ENCODE measurements at regions not wholly inside any gene's neighbourhood (a gene's known extent, or its start where the extent isn't known, plus 50 kb on each side); places are given as distances from the start of the nearest gene placed in this dataset.

DNA sequence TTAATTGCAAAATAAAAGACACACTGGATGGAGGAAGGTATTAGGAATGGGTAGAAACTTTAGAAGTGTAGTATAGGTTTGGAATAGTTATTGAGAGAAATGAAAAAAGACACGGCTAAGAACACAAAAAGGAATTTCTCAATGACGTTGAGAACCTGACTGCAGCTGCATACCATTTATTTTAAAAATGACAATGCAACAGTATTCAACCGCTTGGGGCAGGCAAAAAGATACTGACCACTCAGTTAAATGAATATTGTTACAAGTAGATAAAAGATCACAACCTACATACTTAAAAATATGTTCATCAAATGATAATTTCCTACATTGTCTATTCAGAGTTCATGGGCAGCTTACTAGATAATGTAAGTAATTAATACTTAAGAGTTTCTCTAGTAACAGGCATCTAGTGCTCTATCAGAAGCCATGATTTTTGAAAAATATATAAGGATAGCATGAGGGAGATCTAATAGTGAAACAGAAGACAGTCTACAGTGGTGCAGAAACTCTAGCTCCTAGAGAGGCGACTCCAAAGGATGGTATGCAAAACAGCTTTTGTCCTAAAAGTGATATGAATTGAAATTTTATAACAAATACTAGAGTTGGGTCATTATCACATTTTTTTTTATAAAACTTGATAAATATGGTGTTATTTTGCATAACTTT is 216.2 kb upstream of the VEGFC start:
- TF ChIP-seq, protein P1, sequence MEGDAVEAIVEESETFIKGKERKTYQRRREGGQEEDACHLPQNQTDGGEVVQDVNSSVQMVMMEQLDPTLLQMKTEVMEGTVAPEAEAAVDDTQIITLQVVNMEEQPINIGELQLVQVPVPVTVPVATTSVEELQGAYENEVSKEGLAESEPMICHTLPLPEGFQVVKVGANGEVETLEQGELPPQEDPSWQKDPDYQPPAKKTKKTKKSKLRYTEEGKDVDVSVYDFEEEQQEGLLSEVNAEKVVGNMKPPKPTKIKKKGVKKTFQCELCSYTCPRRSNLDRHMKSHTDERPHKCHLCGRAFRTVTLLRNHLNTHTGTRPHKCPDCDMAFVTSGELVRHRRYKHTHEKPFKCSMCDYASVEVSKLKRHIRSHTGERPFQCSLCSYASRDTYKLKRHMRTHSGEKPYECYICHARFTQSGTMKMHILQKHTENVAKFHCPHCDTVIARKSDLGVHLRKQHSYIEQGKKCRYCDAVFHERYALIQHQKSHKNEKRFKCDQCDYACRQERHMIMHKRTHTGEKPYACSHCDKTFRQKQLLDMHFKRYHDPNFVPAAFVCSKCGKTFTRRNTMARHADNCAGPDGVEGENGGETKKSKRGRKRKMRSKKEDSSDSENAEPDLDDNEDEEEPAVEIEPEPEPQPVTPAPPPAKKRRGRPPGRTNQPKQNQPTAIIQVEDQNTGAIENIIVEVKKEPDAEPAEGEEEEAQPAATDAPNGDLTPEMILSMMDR (IDR thresholded peaks at IDR 0.05), result no peak
- TF ChIP-seq ZFX (IDR thresholded peaks at IDR 0.05; ENCODE audit: borderline replicate concordance), result no peak

DNA sequence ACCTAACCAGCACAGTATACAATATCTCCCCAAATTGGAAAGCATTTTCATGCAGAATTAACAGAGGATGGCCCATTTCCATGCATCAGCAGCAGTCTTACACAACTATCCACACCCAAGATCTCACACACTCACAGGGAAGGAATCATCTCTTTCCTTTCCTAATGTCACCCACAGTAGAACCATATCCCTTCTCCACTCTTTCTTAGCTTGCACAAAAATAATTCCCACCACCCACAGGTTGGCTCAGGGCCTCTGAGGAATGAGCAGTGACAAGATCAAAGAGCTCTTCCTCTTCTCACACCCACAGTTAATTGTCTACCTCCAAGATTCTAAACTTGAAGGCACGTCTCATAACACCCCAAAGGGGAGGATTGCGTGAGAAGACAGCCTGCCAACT is 217.7 kb upstream of the VEGFC start:
- no peak for TF ChIP-seq ZFX (IDR thresholded peaks at IDR 0.05; ENCODE audit: borderline replicate concordance)
- TF ChIP-seq, protein P1 (IDR thresholded peaks at IDR 0.05), result no peak
- no peak overlapping the region for H3K27ac ChIP-seq

More for the DNA sequence above, 216.2 kb upstream of the VEGFC start:
- H3K27ac ChIP-seq, result no peak overlapping the region

DNA sequence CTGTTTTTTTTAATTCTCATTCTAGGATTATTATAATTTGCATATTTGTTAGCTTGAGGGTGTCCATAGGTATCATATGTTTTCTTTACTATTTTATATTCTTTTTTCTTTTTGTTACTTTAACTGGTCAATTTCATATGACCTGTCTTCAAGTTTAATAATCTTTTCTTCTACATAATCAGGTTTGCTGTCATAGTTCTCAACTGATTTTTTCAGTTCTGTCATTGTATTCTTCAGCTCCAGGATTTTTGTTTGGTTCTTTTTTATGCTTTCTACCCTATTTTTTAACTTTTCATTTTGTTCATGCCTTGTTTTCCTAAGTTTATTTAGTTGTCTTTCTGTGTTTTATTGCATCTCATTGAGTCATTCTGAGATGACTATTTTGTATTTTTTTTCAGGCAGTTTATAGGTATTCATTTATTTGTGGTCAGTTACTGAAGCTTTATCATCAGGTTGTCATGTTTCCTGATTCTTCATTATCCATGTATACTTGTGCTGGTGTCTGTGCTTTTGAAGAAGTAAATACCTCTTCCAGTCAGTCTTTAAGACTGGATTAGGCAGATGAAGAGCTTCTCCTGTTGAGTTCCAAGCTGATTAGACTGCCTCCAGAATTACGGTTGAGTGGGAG is 220.3 kb upstream of the VEGFC start:
- H3K27ac ChIP-seq, result no peak overlapping the region
- no peak for TF ChIP-seq ZFX (IDR thresholded peaks at IDR 0.05; ENCODE audit: borderline replicate concordance)
- TF ChIP-seq, protein P1 (IDR thresholded peaks at IDR 0.05), result no peak

DNA sequence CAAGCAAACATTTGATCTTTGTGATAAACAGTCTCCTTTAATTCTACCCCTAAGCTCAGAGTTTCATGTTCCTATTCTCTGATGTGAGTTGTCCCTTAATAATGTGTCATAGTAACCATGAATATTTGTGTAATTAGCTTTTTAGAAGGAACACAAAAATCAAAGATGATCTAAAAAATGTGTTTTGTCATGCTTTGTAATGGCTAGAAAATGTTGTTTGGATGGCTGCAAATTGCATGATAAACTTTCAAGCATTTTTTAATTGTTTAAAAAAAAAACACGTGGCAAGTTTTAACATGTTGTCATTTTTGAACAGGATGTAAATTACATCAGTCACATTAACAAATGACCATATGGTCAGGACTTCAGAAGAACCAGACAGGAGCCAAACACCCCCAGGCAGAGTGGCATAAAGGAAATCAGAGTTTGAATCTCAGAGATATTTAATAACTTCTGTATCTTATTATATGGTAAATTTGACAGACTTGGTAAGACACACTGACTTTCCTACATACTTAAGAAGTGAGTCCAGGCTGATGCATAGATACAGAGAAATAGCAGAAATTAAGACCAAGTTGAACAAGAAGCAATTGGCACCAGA is 223.9 kb upstream of the VEGFC start:
- no peak overlapping the region for H3K27ac ChIP-seq
- TF ChIP-seq ZFX (IDR thresholded peaks at IDR 0.05; ENCODE audit: borderline replicate concordance), result no peak
- TF ChIP-seq, protein P1 (IDR thresholded peaks at IDR 0.05), result no peak

DNA sequence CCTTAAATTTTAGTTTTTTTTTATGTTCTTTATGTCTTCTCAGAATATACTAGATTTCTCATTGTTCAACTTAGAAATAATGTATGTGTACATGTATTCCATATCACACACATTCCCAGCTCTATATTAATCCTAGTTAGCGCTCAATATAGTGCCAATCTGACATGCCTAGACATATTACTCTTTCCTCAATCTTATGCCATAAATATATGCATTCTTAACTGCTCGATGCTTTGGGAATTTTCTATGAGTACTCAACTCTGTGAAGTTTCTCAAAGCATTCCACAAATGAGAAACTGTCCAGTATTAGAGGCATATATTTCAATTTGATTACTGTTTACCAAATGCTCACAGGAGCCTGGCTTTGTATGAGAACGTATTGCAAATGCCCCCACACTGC is 231.2 kb upstream of the VEGFC start:
- TF ChIP-seq, protein P1 (IDR thresholded peaks at IDR 0.05), result no peak
- no peak for TF ChIP-seq ZFX (IDR thresholded peaks at IDR 0.05; ENCODE audit: borderline replicate concordance)
- no peak overlapping the region for H3K27ac ChIP-seq

DNA sequence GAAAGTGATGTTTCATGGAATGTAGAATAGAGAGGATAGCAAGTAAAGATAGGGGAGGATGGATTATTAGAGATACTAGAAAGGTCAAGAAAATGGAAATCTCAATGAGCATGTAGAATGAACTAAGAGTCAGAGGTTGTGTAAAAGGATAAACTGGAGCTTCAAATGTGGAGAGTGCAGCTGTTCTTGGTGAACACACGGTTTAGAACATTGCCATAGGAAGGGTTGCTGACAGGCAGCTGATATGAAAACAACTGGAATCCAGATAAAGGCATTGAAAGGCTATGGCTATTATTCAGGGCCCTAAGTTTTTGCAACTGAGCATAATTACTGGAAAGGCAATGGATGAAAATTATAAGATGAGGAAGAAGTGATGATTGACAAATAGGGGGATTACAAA is 239.6 kb upstream of the VEGFC start:
- TF ChIP-seq, protein P1 (IDR thresholded peaks at IDR 0.05), result no peak
- TF ChIP-seq ZFX (IDR thresholded peaks at IDR 0.05; ENCODE audit: borderline replicate concordance), result no peak
- H3K27ac ChIP-seq, result no peak overlapping the region

DNA sequence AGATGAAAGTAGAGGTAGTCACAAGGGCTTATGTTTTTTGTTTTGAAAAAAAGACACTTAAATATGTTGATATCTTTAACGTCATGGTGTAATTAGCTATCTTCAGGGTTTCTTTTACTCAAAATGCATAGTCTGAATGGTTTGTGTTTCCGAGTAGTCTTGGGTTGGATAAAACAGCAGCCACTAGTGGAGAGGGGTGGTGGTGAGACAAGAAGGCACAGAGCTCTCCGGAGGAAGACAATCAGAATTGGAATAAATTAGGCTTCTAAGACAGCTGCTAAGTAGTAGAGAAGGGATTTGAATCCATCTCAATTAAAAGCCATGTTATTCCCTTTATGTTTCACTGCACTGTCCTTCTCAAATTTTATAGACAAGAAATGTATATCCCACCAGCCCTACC is 240.4 kb upstream of the VEGFC start:
- no peak for TF ChIP-seq ZFX (IDR thresholded peaks at IDR 0.05; ENCODE audit: borderline replicate concordance)
- TF ChIP-seq, protein P1 (IDR thresholded peaks at IDR 0.05), result peak; percentile 8; the same call in 1 of the 2 replicates
- H3K27ac ChIP-seq, result no peak overlapping the region
